DND-41 (cell line): ENCODE measurements at regions not wholly inside any gene's neighbourhood (a gene's known extent, or its start where the extent isn't known, plus 50 kb on each side); places are given as distances from the start of the nearest gene placed in this dataset.

Source experiments
- ATAC-seq: fragments of 200-7000 bp; cut with Tn5 transposase; 3 replicates; pipeline ENCODE4 v1.9.1; 2021; ENCODE audit warnings: low read depth; ENCODE audit not compliant: insufficient read depth
- DNase-seq: peaks from one replicate; pipeline ENCODE4 v3.0.0-alpha.2; 2020
- H2AFZ ChIP-seq: 2 replicates; pipeline ENCODE4 v1.6.0; 2012; ENCODE audit warnings: low read depth, low read length
- H3K27ac ChIP-seq: 2 replicates; pipeline ENCODE4 v1.5.1; 2012; ENCODE audit warnings: low read length, inconsistent platforms
- H3K27me3 ChIP-seq: fragments of 200-600 bp; sonication (generic); 2 replicates; pipeline ENCODE4 v1.6.0; 2012; ENCODE audit warnings: low read length, mild to moderate bottlenecking, inconsistent platforms; ENCODE audit not compliant: insufficient read depth, poor library complexity
- H3K36me3 ChIP-seq: 2 replicates; pipeline ENCODE4 v1.5.1; 2012; ENCODE audit warnings: low read length, inconsistent platforms; ENCODE audit not compliant: insufficient read depth
- H3K4me1 ChIP-seq: 2 replicates; pipeline ENCODE4 v1.5.1; 2012; ENCODE audit warnings: mild to moderate bottlenecking, low read length; ENCODE audit not compliant: insufficient read depth
- H3K4me2 ChIP-seq: 2 replicates; pipeline ENCODE4 v1.6.0; 2012; ENCODE audit warnings: mild to moderate bottlenecking, moderate library complexity, low read length, inconsistent platforms; ENCODE audit not compliant: insufficient read depth
- H3K4me3 ChIP-seq, 2 experiments: fragments of 200-600 bp in 1 of 2; shearing (Covaris generic) in 1 of 2; 2 replicates each; pipeline ENCODE4 v1.5.1; 2012 to 2016; ENCODE audit warnings: inconsistent platforms in 2 of 2, low read length in 2 of 2, mild to moderate bottlenecking in 2 of 2, low read depth in 1 of 2, moderate library complexity in 1 of 2
- H3K79me2 ChIP-seq: 2 replicates; pipeline ENCODE4 v1.6.0; 2012; ENCODE audit warnings: low read length, inconsistent platforms; ENCODE audit not compliant: insufficient read depth
- H3K9ac ChIP-seq: 2 replicates; pipeline ENCODE4 v1.6.0; 2012; ENCODE audit warnings: low read depth, mild to moderate bottlenecking, inconsistent platforms, low read length, moderate library complexity
- H3K9me3 ChIP-seq: 2 replicates; pipeline ENCODE4 v1.5.1; 2012; ENCODE audit warnings: low read length, moderate library complexity, mild to moderate bottlenecking, inconsistent platforms; ENCODE audit not compliant: insufficient read depth, severe bottlenecking
- H4K20me1 ChIP-seq: 2 replicates; pipeline ENCODE4 v1.6.0; 2012; ENCODE audit warnings: low read length; ENCODE audit not compliant: insufficient read depth
- CTCF ChIP-seq: IDR thresholded peaks from 2 replicates; pipeline ENCODE4 v1.5.1; 2012; ENCODE audit warnings: borderline replicate concordance, low read length, moderate library complexity, mild to moderate bottlenecking; ENCODE audit not compliant: poor library complexity, severe bottlenecking; ENCODE audit errors: extremely low read depth
- EZH2 ChIP-seq: IDR thresholded peaks from 3 replicates; pipeline ENCODE4 v1.6.1; 2012; ENCODE audit warnings: borderline replicate concordance, low read depth, mild to moderate bottlenecking, moderate library complexity, low read length, inconsistent platforms; ENCODE audit not compliant: severe bottlenecking

- no peaks in the 10 kb centered on the region for H3K79me2 ChIP-seq
- DNase-seq (no peak), ATAC-seq (no peak)
- H3K9ac ChIP-seq: no peak overlapping the region
- H3K4me1 ChIP-seq: no peaks in the 10 kb centered on the region
- no peak overlapping the region for H3K27ac ChIP-seq
- no peaks in the 10 kb centered on the region for H3K36me3 ChIP-seq
- H3K4me2 ChIP-seq: no peak overlapping the region
- H2AFZ ChIP-seq: no peak overlapping the region
- H4K20me1 ChIP-seq: no peaks in the 10 kb centered on the region
- no peaks in the 10 kb centered on the region for H3K9me3 ChIP-seq
- no peaks in the 10 kb centered on the region for H3K27me3 ChIP-seq
- TF ChIP-seq CTCF: no peak
- TF ChIP-seq EZH2: no peak
- no peak overlapping the region for H3K4me3 ChIP-seq
These were observed 223.6 kb upstream of the TLE3 start for GRCh38 chr15:70321172-70321819.

- Histone ChIP-seq H3K4me2 (no peak overlapping the region), H3K4me1 (no peaks in the 10 kb centered on the region), H3K9me3 (no peaks in the 10 kb centered on the region), H4K20me1 (no peaks in the 10 kb centered on the region), H3K27me3 (no peaks in the 10 kb centered on the region), H3K36me3 (no peaks in the 10 kb centered on the region), H2AFZ (no peak overlapping the region), H3K9ac (no peak overlapping the region), H3K27ac (no peak overlapping the region), H3K4me3 (no peak overlapping the region), H3K79me2 (no peaks in the 10 kb centered on the region)
- no peak for DNase-seq
- no peak for TF ChIP-seq EZH2
- TF ChIP-seq CTCF: no peak
- no peak for ATAC-seq
These were observed 222.8 kb upstream of the TLE3 start for GRCh38 chr15:70320482-70320881.

- Histone ChIP-seq H4K20me1 (no peaks in the 10 kb centered on the region), H3K27ac (no peak overlapping the region), H3K79me2 (no peaks in the 10 kb centered on the region), H3K27me3 (no peaks in the 10 kb centered on the region), H3K4me2 (no peak overlapping the region), H3K9me3 (no peaks in the 10 kb centered on the region), H3K4me1 (no peaks in the 10 kb centered on the region), H3K4me3 (no peak overlapping the region), H2AFZ (no peak overlapping the region), H3K36me3 (no peaks in the 10 kb centered on the region), H3K9ac (no peak overlapping the region)
- no peak for TF ChIP-seq CTCF
- no peak for TF ChIP-seq EZH2
- DNase-seq (no peak), ATAC-seq (no peak)
These were observed 222.4 kb upstream of the TLE3 start for GRCh38 chr15:70320077-70320476.

- DNase-seq (no peak), ATAC-seq (no peak)
- Histone ChIP-seq H3K27me3 (no peaks in the 10 kb centered on the region), H3K79me2 (no peaks in the 10 kb centered on the region), H3K4me3 (no peak overlapping the region), H4K20me1 (no peaks in the 10 kb centered on the region), H3K4me2 (no peak overlapping the region), H3K36me3 (no peaks in the 10 kb centered on the region), H2AFZ (no peak overlapping the region), H3K4me1 (no peaks in the 10 kb centered on the region), H3K9me3 (no peaks in the 10 kb centered on the region), H3K27ac (no peak overlapping the region), H3K9ac (no peak overlapping the region)
- TF ChIP-seq CTCF (no peak), EZH2 (no peak)
These were observed 221.7 kb upstream of the TLE3 start for GRCh38 chr15:70319466-70319865.
